HG02970 (cell line): ENCODE measurements at regions not wholly inside any gene's neighbourhood (a gene's known extent, or its start where the extent isn't known, plus 50 kb on each side); places are given as distances from the start of the nearest gene placed in this dataset.
"Not testable (repeated sequence)": the region's sequence is repeated elsewhere in the genome, so short reads cannot be mapped to it uniquely, and the experiment has no call there.

Experiments
- ATAC-seq: cut with Tn5 transposase; IDR thresholded peaks from one replicate; pipeline ENCODE4 v1.9.1; 2021; ENCODE audit warnings: mild to moderate bottlenecking, moderate library complexity, moderate number of reproducible peaks; ENCODE audit not compliant: unreplicated experiment, low FRiP score

DNA sequence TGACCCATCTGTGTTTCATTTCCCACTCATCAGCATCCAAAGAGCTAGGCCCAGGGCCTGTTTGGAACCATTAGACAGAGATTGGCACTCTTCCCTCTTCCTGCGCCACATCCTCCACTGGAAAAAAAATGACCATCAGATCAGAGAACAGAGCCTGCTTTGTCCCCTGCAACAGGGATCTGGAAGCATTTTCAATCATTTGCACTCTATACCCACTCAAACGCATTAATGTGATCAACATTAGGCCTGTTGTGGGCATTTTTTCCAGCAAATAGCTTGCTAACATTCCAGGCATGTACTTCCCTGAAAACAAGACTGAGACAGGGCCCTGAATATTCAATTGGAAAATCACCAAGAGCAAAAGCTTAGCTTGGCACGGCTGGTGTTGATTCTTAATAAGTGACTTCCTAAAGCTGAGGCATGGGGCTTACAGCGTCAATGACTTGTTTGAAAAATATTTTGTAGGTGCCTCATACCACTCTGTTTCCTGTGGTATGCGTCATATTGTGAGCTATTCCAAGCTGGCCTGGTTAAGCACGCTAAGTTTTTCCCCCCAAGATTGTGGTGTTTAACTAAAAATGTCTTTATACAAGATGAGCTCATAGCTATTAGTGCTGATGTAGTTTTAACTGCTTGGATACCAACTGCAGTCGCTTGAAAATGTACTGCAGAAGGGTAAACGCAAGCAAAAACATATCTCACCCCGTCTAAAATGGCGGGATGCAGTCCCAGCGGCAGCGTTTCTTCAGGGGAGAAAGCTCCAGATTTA is 404.4 kb downstream of the SPRY2 start:
- ATAC-seq = no peak

DNA sequence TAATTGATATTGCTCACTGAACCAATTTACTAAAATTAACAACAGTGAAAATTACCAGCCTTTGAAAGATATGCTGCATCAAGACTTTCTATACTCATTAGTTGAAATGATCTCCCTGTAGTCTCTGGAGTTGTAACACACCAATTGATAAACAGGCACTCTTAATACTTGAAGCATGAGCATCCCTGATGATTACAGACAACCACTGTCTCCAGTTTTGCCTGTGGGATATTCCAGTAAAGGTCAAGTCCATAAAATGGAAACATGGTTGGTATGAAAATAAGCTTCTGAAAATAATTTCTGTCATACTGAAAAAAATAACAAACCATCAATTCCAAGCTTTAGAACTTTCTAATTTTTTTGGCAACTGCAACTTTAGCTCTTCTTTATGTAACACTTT is 405.8 kb downstream of the SPRY2 start:
- no peak for ATAC-seq

DNA sequence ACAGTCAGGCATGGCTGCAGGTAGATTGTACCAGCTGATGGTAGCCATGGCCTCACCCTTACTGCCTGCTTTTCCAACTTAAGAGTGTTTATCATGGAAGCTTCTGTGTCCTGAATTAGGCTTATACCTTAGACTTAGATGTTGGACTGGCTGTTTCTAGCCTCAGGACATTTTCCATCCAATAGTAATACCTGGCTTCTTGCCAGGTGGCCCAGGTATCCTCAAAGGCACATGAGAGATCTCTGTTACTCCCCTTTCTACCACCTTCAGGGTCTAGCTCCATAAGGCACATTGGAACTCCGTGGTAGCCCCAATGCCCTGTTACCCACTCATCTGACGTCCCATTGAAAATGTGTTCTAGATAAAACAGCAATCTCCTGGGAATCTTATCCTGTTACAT is 407.5 kb downstream of the SPRY2 start:
- no peak for ATAC-seq

DNA sequence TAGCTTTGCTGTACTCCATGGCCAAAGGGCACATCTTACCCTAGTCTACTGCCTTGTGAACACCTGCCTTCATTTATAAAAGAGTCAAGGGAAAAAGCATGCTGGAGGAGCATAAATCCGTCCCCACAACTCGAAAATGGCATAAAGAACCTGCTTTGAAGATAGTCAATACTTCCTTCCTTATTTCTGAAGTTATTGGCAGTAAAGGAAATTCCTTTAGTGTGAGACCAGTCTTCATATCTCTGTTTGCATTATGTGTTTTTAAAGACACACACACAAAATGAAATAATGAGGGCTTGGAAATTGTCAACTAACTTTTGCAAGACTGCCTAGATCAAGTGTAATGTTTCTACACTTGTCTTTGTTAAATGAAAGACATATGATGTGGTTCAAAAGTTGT is 408.4 kb downstream of the SPRY2 start:
- ATAC-seq = no peak

- ATAC-seq = not testable (repeated sequence)
These were observed 416.9 kb downstream of the SPRY2 start for GRCh38 chr13:79923973-79924556.

- ATAC-seq = no peak
These were observed 421.8 kb downstream of the SPRY2 start for GRCh38 chr13:79919091-79919490.

GRCh38 chr13:79918620-79919019 is 422.3 kb downstream of the SPRY2 start:
- ATAC-seq = no peak

- no peak for ATAC-seq
These were observed 423.3 kb downstream of the SPRY2 start for GRCh38 chr13:79917628-79918027.

DNA sequence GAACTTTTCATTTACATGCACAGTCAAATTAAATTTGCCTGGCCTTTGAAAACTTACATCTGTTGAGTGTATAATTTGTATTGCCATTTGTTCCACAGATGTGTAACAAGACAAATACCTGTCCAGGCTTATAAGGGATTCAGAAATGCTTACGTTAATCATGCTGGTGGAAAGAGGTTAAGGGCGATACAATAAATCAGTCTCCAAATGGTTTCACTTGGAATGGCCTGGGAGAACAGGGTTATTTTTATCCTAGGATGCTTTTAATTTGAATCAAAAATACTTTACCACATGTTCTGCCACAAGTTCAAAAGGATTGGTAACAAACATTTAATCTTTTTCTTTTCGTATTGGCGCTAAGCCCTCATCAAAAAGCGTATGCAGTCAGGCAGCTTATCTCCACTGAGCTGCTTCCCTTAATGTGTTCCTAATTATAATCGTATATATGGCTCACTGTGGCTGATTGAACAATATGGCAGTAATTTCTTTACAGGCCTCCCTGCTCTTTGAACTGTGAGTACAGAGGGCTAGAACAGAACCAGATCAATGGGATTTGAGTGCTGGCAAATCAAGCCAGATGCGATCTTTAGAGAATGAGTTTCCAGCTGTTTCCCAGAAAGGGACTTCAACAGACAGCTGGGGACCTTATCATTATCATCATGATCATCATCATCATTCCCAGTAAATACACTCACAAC is 425.7 kb downstream of the SPRY2 start:
- ATAC-seq = no peak

DNA sequence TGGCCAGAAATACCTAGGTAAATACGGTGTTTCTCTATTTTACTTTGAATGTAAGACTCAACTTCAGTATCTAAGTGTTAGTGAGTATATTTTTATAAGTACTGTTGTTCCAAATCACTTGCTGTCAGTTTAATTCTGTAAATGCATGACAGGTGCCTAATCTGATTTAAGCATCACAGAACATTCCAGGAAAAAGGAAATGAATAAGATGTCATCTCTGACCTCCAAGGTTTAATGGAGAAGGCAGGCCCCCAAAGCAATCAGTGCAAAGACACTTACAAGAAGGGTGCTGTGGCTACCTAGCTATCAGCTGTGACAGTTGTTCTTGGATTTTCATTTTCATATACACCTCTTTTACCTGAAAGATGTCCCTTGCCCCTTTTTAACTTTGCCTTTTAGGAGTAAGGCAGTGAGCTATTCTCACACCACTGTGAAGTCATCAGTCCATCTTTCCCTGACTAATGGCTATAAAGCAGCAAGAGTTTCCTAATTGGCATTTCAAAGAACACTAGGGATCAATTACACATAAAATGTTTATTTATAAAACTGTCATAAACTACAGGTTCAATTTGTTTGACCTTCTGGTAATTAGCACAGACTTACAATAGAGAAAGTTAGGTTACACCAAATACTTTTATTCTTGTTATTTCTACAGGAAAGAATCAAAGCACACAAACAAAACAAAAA is 427.6 kb downstream of the SPRY2 start:
- ATAC-seq = no peak

DNA sequence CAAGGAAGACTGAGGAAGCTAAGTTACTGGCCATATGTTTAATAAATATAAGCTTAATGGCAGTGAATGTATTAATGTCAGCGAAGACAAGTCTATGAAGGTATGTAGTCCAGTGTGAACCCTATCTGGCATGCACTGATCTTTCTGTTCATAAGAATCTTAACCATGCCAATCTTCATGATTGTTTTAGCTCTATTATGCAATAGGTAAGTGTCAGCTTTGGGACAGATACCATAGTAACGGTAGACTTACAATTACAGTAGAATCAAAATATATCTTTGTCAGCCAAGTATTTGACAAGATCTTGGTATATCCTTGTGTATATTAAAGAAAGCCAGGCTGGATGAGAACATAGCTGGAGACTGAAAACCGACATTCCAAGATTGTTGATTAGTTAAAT is 428.5 kb downstream of the SPRY2 start:
- ATAC-seq = no peak

GRCh38 chr13:79910875-79911540 is 429.9 kb downstream of the SPRY2 start:
- no peak for ATAC-seq

GRCh38 chr13:79909644-79910043 is 428.7 kb downstream of the NDFIP2 start:
- ATAC-seq = no peak

DNA sequence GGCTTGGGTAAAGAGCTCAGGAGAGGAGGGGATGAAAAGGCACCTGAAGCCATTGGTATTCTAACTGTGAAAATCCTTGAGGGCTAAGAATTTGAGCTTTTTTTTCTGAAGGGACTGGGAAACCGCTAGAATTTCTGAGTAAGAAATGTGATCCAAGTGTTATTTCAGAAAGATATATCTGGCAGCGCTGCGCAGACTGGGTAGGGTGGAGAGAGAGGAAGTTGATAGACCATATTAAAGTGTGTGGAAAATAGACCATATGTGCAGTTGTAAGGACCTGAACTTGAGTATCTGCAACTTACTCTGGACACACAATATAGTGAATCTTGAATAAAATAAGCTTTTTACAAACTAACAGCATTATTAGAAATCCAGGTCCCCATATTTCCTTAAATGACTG is 427.4 kb downstream of the NDFIP2 start:
- no peak for ATAC-seq

DNA sequence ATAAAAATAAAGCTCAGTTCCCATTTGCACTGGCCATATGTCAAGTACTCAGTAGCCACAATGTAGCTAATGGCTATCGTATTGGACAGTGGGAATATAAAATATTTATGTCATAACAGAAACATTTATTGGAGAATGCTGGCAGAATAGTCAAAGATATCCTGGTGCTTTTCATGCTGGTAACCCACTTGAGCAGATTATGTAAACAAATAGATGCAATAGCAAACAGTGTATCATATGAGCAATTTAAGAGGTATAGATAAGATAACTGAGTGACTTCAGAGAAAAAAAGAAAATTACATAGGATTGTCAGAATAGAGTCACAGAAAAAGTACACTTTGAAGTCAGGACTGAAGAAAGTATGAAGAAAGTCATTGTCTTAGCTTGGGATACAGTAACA is 426.6 kb downstream of the NDFIP2 start:
- ATAC-seq = no peak

DNA sequence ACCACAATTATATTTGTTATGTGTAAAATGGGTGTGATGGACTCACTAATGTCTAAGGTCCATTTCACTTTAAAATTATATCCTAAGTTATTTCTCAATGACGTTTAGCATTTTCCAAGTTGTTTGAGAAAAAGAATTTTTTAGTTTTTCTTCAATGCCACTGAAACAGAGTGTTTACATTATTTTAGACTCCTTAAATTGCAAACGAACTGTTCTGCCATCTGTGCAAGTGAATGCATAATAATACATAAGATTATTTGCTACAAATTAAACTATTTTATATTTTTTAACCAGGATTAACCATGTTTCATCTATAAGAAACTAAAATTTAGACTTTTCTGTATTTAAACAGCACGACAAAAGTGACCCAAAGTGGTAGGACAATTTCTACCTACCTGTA is 425.4 kb downstream of the NDFIP2 start:
- ATAC-seq = no peak

GRCh38 chr13:79905018-79905417 is 424.1 kb downstream of the NDFIP2 start:
- ATAC-seq = no peak

- no peak for ATAC-seq
These were observed 423.6 kb downstream of the NDFIP2 start for GRCh38 chr13:79904581-79904980.

GRCh38 chr13:79901336-79901735 is 420.4 kb downstream of the NDFIP2 start:
- ATAC-seq = no peak

DNA sequence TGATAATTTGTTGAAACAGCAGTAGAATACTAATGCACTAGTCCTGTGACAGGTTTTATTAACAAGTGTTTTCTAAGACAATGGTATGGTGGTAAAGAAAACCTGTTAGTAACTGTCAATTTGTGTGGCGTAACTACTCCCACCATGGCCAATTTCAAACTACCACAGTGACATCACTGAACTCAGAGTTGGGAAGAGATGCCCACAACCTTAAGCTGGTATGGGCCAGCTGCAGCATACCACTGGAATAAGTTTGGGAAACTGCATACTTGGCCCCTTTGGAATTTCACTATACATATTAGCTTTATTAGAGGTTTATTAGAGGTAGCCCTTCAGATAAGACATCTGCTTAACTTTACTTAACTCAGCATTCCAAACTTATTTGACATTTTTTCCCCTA is 419.4 kb downstream of the NDFIP2 start:
- no peak for ATAC-seq

DNA sequence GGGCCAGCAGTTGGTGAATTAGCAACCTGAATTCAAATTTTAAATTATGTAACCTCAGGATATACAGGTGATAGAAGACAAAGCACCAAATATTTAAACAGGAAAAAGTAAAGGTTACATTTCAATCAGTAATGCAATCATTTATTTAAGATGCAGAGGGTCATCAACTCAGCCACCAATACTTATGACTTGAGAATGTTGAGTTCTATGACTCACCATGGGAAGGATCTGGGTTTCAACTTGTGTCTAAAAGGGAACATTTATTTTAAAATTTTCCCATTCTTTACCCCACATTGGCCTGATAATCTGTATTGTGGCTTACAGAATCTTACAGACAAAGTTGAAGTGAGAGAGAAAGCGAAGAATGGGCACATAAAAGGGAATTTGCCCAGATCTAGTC is 418.0 kb downstream of the NDFIP2 start:
- no peak for ATAC-seq
